H1 (cell line): ENCODE measurements at regions not wholly inside any gene's neighbourhood (a gene's known extent, or its start where the extent isn't known, plus 50 kb on each side); places are given as distances from the start of the nearest gene placed in this dataset.

Experiments used
- CTCF ChIA-PET: fragments of 300-600 bp; sonication (Branson Sonifier 250); formaldehyde crosslinking; loops from one replicate; lab custom pipeline; 2021; ENCODE audit not compliant: partially characterized antibody; lab: Charles Lee
- POLR2A ChIA-PET: fragments of 300-600 bp; sonication (Branson Sonifier 250); formaldehyde crosslinking; loops from one replicate; lab custom pipeline; 2021; ENCODE audit warnings: inconsistent platforms; ENCODE audit not compliant: partially characterized antibody; lab: Charles Lee
- DNase-seq, 2 experiments: peaks; one replicate each; pipeline versions ENCODE4 v3.0.0 to v3.0.0-alpha.2; 2010 to 2022; ENCODE audit warnings: low spot score in 2 of 2, low read depth in 1 of 2, mixed read lengths in 1 of 2
- FAIRE-seq: peaks from 2 replicates; lab custom pipeline; 2011; peaks lifted over from hg19 to GRCh38; lab: Jason Lieb, UNC
- H2AFZ ChIP-seq: 2 replicates; pipeline ENCODE4 v1.8.1; 2012; ENCODE audit warnings: low read length, inconsistent platforms
- H2AK5ac ChIP-seq: 2 replicates; pipeline ENCODE4 v1.6.1; 2013; ENCODE audit warnings: low read depth, low read length
- H2BK120ac ChIP-seq: replicated peaks from 2 replicates; pipeline ENCODE3; 2013; ENCODE audit warnings: low read depth, low read length, inconsistent platforms
- H2BK12ac ChIP-seq: 2 replicates; pipeline ENCODE4 v1.6.1; 2013; ENCODE audit warnings: low read depth, low read length
- H2BK15ac ChIP-seq: 2 replicates; pipeline ENCODE4 v1.6.1; 2013; ENCODE audit warnings: low read length
- H2BK20ac ChIP-seq: 2 replicates; pipeline ENCODE4 v1.6.1; 2013; ENCODE audit warnings: low read length
- H2BK5ac ChIP-seq: 2 replicates; pipeline ENCODE4 v1.6.1; 2013; ENCODE audit warnings: low read depth, low read length
- H3K14ac ChIP-seq: 2 replicates; pipeline ENCODE4 v1.6.1; 2013; ENCODE audit warnings: inconsistent platforms; ENCODE audit not compliant: insufficient read length
- H3K18ac ChIP-seq: 2 replicates; pipeline ENCODE4 v1.6.1; 2013; ENCODE audit warnings: low read length; ENCODE audit errors: extremely low read depth
- H3K23ac ChIP-seq: 2 replicates; pipeline ENCODE4 v1.6.1; 2013; ENCODE audit warnings: inconsistent platforms; ENCODE audit not compliant: insufficient read length
- H3K23me2 ChIP-seq: 2 replicates; pipeline ENCODE4 v1.6.1; 2013; ENCODE audit warnings: low read depth, low read length
- H3K27ac ChIP-seq: 2 replicates; pipeline ENCODE4 v1.6.1; 2011; ENCODE audit warnings: low read depth, low read length, inconsistent platforms
- H3K27me3 ChIP-seq, 4 experiments: replicated peaks in 1 of 4; 1 replicate in 1 of 4; 2 replicates in 3 of 4; pipeline versions ENCODE4 v1.6.1 to v1.8.1; 2011 to 2013; ENCODE audit warnings: low read length in 3 of 4, mild to moderate bottlenecking in 3 of 4, inconsistent platforms in 2 of 4, mixed read lengths in 2 of 4, moderate library complexity in 1 of 4; ENCODE audit not compliant: control insufficient read depth in 3 of 4, insufficient read depth in 3 of 4; ENCODE audit errors: extremely low read depth in 1 of 4
- H3K36me3 ChIP-seq, 4 experiments: 2 replicates each; pipeline versions ENCODE4 v1.6.1 to v1.8.1; 2011 to 2013; ENCODE audit warnings: mild to moderate bottlenecking in 4 of 4, low read length in 3 of 4, moderate library complexity in 2 of 4, control low read depth in 1 of 4, inconsistent platforms in 1 of 4; ENCODE audit not compliant: insufficient read depth in 4 of 4, control insufficient read depth in 2 of 4
- H3K4ac ChIP-seq: replicated peaks from 2 replicates; pipeline ENCODE3; 2013; ENCODE audit warnings: low read length, low read depth, mixed read lengths, inconsistent platforms; ENCODE audit not compliant: insufficient read length
- H3K4me1 ChIP-seq, 4 experiments: replicated peaks in 1 of 4; 1 replicate in 1 of 4; 2 replicates in 3 of 4; pipeline versions ENCODE4 v1.6.1 to v1.8.1; 2011 to 2013; ENCODE audit warnings: low read length in 3 of 4, inconsistent platforms in 2 of 4, mixed read lengths in 1 of 4; ENCODE audit not compliant: insufficient read depth in 4 of 4, control insufficient read depth in 3 of 4
- H3K4me2 ChIP-seq, 2 experiments: 2 replicates each; pipeline versions ENCODE4 v1.6.1 to v1.8.1; 2011 to 2013; ENCODE audit warnings: low read depth in 2 of 2, low read length in 2 of 2, control low read depth in 1 of 2, inconsistent platforms in 1 of 2, mild to moderate bottlenecking in 1 of 2; ENCODE audit not compliant: insufficient read depth in 1 of 2
- H3K4me3 ChIP-seq, 4 experiments: fragments of 200-600, 300-600 bp in 1 of 4; sonication (generic), shearing (Covaris generic), sonication (Bioruptor Twin) in 1 of 4; 2 replicates each; pipeline versions ENCODE4 v1.5.1 to v1.8.1; 2011 to 2016; ENCODE audit warnings: low read length in 4 of 4, low read depth in 3 of 4, control low read depth in 2 of 4, inconsistent platforms in 2 of 4, mild to moderate bottlenecking in 2 of 4, mixed read lengths in 1 of 4, moderate library complexity in 1 of 4; ENCODE audit not compliant: insufficient read depth in 2 of 4; ENCODE audit errors: extremely low read depth in 1 of 4
- H3K56ac ChIP-seq: replicated peaks from 2 replicates; pipeline ENCODE3; 2013; ENCODE audit warnings: low read depth, mild to moderate bottlenecking, mixed read lengths, low read length, inconsistent platforms; ENCODE audit not compliant: insufficient read length
- H3K79me1 ChIP-seq: 2 replicates; pipeline ENCODE4 v1.6.1; 2013; ENCODE audit warnings: low read depth, low read length, control low read depth
- H3K79me2 ChIP-seq, 2 experiments: 2 replicates each; pipeline versions ENCODE4 v1.6.1 to v1.8.1; 2012 to 2013; ENCODE audit warnings: low read length in 2 of 2, mild to moderate bottlenecking in 2 of 2, inconsistent platforms in 1 of 2; ENCODE audit not compliant: insufficient read depth in 2 of 2, control insufficient read depth in 1 of 2
- H3K9ac ChIP-seq, 4 experiments: replicated peaks in 1 of 4; 1 replicate in 1 of 4; 2 replicates in 3 of 4; pipeline versions ENCODE4 v1.6.1 to v1.8.1; 2011 to 2013; ENCODE audit warnings: low read depth in 3 of 4, low read length in 3 of 4, control low read depth in 2 of 4, mild to moderate bottlenecking in 2 of 4, moderate library complexity in 2 of 4, inconsistent platforms in 1 of 4; ENCODE audit errors: extremely low read depth in 1 of 4
- H3K9me3 ChIP-seq, 2 experiments: 2 replicates each; pipeline versions ENCODE4 v1.6.1 to v1.8.1; 2012 to 2013; ENCODE audit warnings: mild to moderate bottlenecking in 2 of 2, moderate library complexity in 2 of 2, control low read depth in 1 of 2, inconsistent platforms in 1 of 2, low read depth in 1 of 2, low read length in 1 of 2, mixed read lengths in 1 of 2; ENCODE audit not compliant: insufficient read depth in 2 of 2
- H4K20me1 ChIP-seq, 2 experiments: replicated peaks in 1 of 2; 2 replicates each; pipeline versions ENCODE3 to v1.8.1; 2011 to 2013; ENCODE audit warnings: inconsistent platforms in 2 of 2, low read length in 2 of 2, mild to moderate bottlenecking in 1 of 2; ENCODE audit not compliant: insufficient read depth in 2 of 2, control insufficient read depth in 1 of 2
- H4K5ac ChIP-seq: 2 replicates; pipeline ENCODE4 v1.6.1; 2013; ENCODE audit warnings: low read length, low read depth, mixed read lengths, inconsistent platforms; ENCODE audit not compliant: insufficient read length
- H4K8ac ChIP-seq: 2 replicates; pipeline ENCODE4 v1.8.0; 2013; ENCODE audit warnings: mild to moderate bottlenecking, moderate library complexity, low read length, inconsistent platforms; ENCODE audit not compliant: insufficient read depth; ENCODE audit errors: extremely low read depth
- H4K91ac ChIP-seq: replicated peaks from 2 replicates; pipeline ENCODE3; 2013; ENCODE audit warnings: low read length, mixed read lengths, inconsistent platforms; ENCODE audit not compliant: insufficient read length
- CTBP2 ChIP-seq: IDR thresholded peaks from 2 replicates; pipeline ENCODE4 v1.7.0; 2011; ENCODE audit warnings: borderline replicate concordance, mild to moderate bottlenecking, moderate library complexity, mixed read lengths, low read length; ENCODE audit not compliant: insufficient read depth, insufficient read length
- GTF2F1 ChIP-seq: IDR thresholded peaks from 2 replicates; pipeline ENCODE4 v1.6.1; 2012; ENCODE audit warnings: low read depth, low read length, improper control_type of control experiment, borderline replicate concordance
- KDM1A ChIP-seq: fragments of 200-600, 300-600 bp; sonication (generic); IDR thresholded peaks from 2 replicates; pipeline ENCODE4 v1.7.1; 2016; ENCODE audit warnings: mild to moderate bottlenecking, low read length, borderline replicate concordance
- KDM5A ChIP-seq: fragments of 200-600 bp; IDR thresholded peaks from 2 replicates; pipeline ENCODE4 v1.7.1; 2012; ENCODE audit warnings: mild to moderate bottlenecking, low read length, inconsistent platforms, mixed read lengths
- NANOG ChIP-seq: IDR thresholded peaks from 2 replicates; pipeline ENCODE4 v1.6.1; 2011; ENCODE audit warnings: low read length, low read depth, mild to moderate bottlenecking, inconsistent platforms; ENCODE audit not compliant: insufficient read depth, poor library complexity, severe bottlenecking
- RNF2 ChIP-seq: fragments of 200-900, 300-1000 bp; sonication (generic); IDR thresholded peaks from 2 replicates; pipeline ENCODE4 v1.7.1; 2016; ENCODE audit warnings: borderline replicate concordance, low read depth, mild to moderate bottlenecking, antibody characterized with exemption, low read length; ENCODE audit not compliant: poor library complexity, severe bottlenecking; ENCODE audit errors: missing control alignments
- RXRA ChIP-seq: IDR thresholded peaks from 2 replicates; pipeline ENCODE4 v1.6.1; 2011; ENCODE audit warnings: low read depth, mild to moderate bottlenecking, low read length, moderate library complexity; ENCODE audit not compliant: insufficient read depth
- SRF ChIP-seq: IDR thresholded peaks from 2 replicates; pipeline ENCODE4 v1.6.1; 2011; ENCODE audit warnings: mild to moderate bottlenecking, low read depth, low read length, moderate library complexity
- TBP ChIP-seq: IDR thresholded peaks from 2 replicates; pipeline ENCODE4 v1.6.1; 2011; ENCODE audit warnings: low read depth, low read length, improper control_type of control experiment
- TCF12 ChIP-seq: IDR thresholded peaks from 2 replicates; pipeline ENCODE4 v1.6.1; 2011; ENCODE audit warnings: low read depth, mild to moderate bottlenecking, low read length
- TEAD4 ChIP-seq: IDR thresholded peaks from 2 replicates; pipeline ENCODE4 v1.6.1; 2012; ENCODE audit warnings: low read depth, low read length, inconsistent platforms, mixed read lengths
- WGBS, 2 experiments: shearing (Covaris generic) in 1 of 2; methylation state at CpG; one replicate each; pipeline versions ENCODE4 v1.1.6 to v1.1.7; 2013 to 2015; ENCODE audit warnings: low lambda C conversion rate in 2 of 2, mixed read lengths in 2 of 2, inconsistent platforms in 1 of 2, low coverage in 1 of 2, missing lambda C conversion rate in 1 of 2; ENCODE audit not compliant: insufficient replicate concordance in 2 of 2, insufficient coverage in 1 of 2, insufficient read length in 1 of 2; ENCODE audit errors: extremely low coverage in 1 of 2, missing lambda C conversion rate in 1 of 2; 5-methylcytosine and 5-hydroxymethylcytosine counted together
- TF ChIP-seq, protein P1 (sequence below): IDR thresholded peaks from 2 replicates; pipeline ENCODE4 v1.6.1; 2011; ENCODE audit warnings: low read length, improper control_type of control experiment

DNA sequence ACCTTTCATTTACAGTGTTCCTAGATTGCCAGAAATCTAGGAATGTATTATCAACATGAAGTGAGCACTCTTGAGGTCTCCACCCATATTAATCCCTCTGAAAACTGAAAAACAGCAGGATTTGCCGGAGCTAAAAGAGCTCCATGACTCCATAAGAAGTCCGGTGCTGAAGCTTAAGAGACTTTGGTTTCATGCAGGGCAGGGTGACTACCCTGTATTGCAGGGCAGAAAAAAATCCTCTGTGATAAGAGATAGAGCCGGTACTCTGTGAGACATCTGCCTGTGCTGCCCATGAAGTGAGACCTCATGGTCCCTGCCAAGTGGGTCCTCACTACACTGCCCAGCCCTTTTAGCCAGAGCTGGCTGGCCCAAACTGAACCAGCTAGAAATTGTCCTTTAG, 127.2 kb upstream of the NPY2R start:
- no peak for TF ChIP-seq SRF
- no peak for TF ChIP-seq CTBP2
- TF ChIP-seq TBP: no peak
- TF ChIP-seq TEAD4: no peak
- no peak for TF ChIP-seq RNF2
- TF ChIP-seq TCF12: no peak
- no peak for TF ChIP-seq GTF2F1
- TF ChIP-seq KDM5A: no peak
- no peak for TF ChIP-seq KDM1A
- TF ChIP-seq RXRA: no peak
- TF ChIP-seq NANOG: no peak
- TF ChIP-seq, protein P1, sequence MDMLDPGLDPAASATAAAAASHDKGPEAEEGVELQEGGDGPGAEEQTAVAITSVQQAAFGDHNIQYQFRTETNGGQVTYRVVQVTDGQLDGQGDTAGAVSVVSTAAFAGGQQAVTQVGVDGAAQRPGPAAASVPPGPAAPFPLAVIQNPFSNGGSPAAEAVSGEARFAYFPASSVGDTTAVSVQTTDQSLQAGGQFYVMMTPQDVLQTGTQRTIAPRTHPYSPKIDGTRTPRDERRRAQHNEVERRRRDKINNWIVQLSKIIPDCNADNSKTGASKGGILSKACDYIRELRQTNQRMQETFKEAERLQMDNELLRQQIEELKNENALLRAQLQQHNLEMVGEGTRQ: no peak
- Histone ChIP-seq H2AK5ac (no peak overlapping the region), H2AFZ (no peak overlapping the region), H3K4me1 (no peaks in the 10 kb centered on the region), H4K91ac (no peak overlapping the region), H3K4me3 (no peak overlapping the region), H3K79me1 (no peaks in the 10 kb centered on the region), H3K9me3 (no peaks in the 10 kb centered on the region), H3K23ac (no peak overlapping the region), H3K14ac (no peak overlapping the region), H2BK20ac (no peak overlapping the region), H3K18ac (no peak overlapping the region), H4K8ac (no peak overlapping the region), H3K23me2 (no peaks in the 10 kb centered on the region), H2BK15ac (no peak overlapping the region), H3K56ac (no peak overlapping the region), H3K4me2 (no peak overlapping the region), H3K27me3 (no peaks in the 10 kb centered on the region), H4K5ac (no peak overlapping the region), H3K36me3 (no peaks in the 10 kb centered on the region), H3K9ac (no peak overlapping the region), H3K4ac (no peak overlapping the region), H4K20me1 (no peaks in the 10 kb centered on the region), H2BK120ac (no peak overlapping the region), H2BK12ac (no peak overlapping the region), H2BK5ac (no peak overlapping the region), H3K79me2 (no peaks in the 10 kb centered on the region), H3K27ac (no peak overlapping the region)
- FAIRE-seq: no peak
- WGBS, 2 experiments: 90% methylated on average over 3 of the region's 3 CpGs; no CpG with 5 or more reads in 1 of the 2 experiments
- ChIA-PET POLR2A (no interaction called here), CTCF (interaction anchor here (2.6 kb wide), 1 partner anchor 55 kb away, joined by 6 read pairs; no protein-coding TSS in a partner anchor)
- no peak for DNase-seq
